ENCODE measurements at regions not wholly inside any gene's neighbourhood (a gene's known extent, or its start where the extent isn't known, plus 50 kb on each side); places are given as distances from the start of the nearest gene placed in this dataset.

DNA sequence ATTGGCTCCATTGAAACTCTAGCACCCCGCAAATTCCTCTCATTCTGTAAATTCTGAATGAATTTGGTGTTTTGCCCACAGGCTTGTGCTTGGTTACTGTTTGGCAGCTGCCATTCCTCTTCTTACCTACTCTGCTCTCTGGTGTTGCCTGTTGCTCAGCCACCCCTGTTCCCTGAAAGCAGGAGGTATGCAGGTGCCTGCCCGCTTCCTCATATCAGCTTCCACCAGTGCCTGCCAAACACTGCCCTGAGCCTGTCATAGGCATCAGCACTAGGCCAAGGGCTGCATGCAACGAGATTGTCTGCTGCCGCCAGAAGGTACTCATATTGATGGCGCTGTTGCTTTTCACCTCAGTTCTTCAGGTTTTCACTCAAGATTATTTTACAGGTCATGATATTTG lies 978.1 kb downstream of the C4orf33 start:
- TF ChIP-seq, protein P1, sequence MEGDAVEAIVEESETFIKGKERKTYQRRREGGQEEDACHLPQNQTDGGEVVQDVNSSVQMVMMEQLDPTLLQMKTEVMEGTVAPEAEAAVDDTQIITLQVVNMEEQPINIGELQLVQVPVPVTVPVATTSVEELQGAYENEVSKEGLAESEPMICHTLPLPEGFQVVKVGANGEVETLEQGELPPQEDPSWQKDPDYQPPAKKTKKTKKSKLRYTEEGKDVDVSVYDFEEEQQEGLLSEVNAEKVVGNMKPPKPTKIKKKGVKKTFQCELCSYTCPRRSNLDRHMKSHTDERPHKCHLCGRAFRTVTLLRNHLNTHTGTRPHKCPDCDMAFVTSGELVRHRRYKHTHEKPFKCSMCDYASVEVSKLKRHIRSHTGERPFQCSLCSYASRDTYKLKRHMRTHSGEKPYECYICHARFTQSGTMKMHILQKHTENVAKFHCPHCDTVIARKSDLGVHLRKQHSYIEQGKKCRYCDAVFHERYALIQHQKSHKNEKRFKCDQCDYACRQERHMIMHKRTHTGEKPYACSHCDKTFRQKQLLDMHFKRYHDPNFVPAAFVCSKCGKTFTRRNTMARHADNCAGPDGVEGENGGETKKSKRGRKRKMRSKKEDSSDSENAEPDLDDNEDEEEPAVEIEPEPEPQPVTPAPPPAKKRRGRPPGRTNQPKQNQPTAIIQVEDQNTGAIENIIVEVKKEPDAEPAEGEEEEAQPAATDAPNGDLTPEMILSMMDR (IDR thresholded peaks at IDR 0.05): no peak
- TF ChIP-seq POLR2AphosphoS5 (IDR thresholded peaks at IDR 0.05): no peak
